ENCODE measurements at regions not wholly inside any gene's neighbourhood (a gene's known extent, or its start where the extent isn't known, plus 50 kb on each side); places are given as distances from the start of the nearest gene placed in this dataset.

DNA sequence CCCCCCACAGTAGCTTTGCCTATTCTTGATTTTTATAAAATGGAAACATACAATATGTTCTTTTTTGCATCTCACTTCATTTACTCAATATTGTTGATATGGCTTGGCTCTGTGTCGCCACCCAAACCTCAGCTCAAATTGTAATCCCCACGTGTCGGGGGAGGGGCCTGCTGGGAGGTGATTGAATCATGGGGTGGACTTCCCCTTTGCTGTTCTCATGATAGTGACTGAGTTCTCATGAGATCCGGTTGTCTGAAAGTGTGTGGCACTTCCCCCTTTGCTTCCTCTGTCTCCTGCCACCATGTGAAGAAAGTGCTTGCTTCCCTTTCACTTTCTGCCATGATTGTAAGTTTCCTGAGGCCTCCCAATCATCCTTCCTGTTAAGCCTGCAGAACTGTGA lies 431.3 kb downstream of the MN1 start:
- Histone ChIP-seq H3K79me2 (ENCODE audit: control insufficient read depth, insufficient read depth, low read length) (no peaks in the 10 kb centered on the region), H3K9ac (ENCODE audit: low read length) (no peak overlapping the region), H3K27me3 (replicated peaks in 1 of 4; ENCODE audit: control extremely low read depth in 1 of 4, control insufficient read depth in 3 of 4, insufficient read depth in 4 of 4, low read length in 3 of 4) (peaks cover 0 to 4% (median 0%) of the 10 kb centered on the region in 4 experiments), H3K4me2 (replicated peaks; ENCODE audit: low read depth, low read length, poor library complexity, severe bottlenecking) (no peak overlapping the region), H3K4me3 (ENCODE audit: control extremely low read depth in 1 of 5, extremely low read depth in 1 of 5, insufficient read depth in 1 of 5, low read depth in 2 of 5, low read length in 4 of 5) (no peak overlapping the region), H3K9me3 (ENCODE audit: control extremely low read depth in 1 of 3, control insufficient read depth in 2 of 3, insufficient read depth in 1 of 3, low read length in 2 of 3) (peaks cover 0 to 18% (median 1%) of the 10 kb centered on the region in 3 donors), H4K20me1 (ENCODE audit: control insufficient read depth, insufficient read depth, low read length, poor library complexity, severe bottlenecking) (no peaks in the 10 kb centered on the region), H3K36me3 (replicated peaks in 1 of 2; ENCODE audit: control extremely low read depth in 1 of 2, control insufficient read depth in 1 of 2, extremely low read depth in 1 of 2, insufficient read depth in 2 of 2, low read length in 1 of 2) (no peaks in the 10 kb centered on the region), H2AFZ (ENCODE audit: insufficient read depth, low read depth, low read length, poor library complexity, severe bottlenecking) (no peak overlapping the region), H3K4me1 (ENCODE audit: control insufficient read depth in 2 of 2, insufficient read depth in 2 of 2, low read length in 2 of 2) (no peaks in the 10 kb centered on the region), H3K27ac (ENCODE audit: low read length in 2 of 2) (no peak overlapping the region)
- no peak overlapping the region for H3K4me3 Mint-ChIP-seq
- DNase-seq (no peak), ATAC-seq (ENCODE audit: low read depth) (no peak)
- CTCF ChIA-PET, result no interaction called here
- TF ChIP-seq, protein P1, sequence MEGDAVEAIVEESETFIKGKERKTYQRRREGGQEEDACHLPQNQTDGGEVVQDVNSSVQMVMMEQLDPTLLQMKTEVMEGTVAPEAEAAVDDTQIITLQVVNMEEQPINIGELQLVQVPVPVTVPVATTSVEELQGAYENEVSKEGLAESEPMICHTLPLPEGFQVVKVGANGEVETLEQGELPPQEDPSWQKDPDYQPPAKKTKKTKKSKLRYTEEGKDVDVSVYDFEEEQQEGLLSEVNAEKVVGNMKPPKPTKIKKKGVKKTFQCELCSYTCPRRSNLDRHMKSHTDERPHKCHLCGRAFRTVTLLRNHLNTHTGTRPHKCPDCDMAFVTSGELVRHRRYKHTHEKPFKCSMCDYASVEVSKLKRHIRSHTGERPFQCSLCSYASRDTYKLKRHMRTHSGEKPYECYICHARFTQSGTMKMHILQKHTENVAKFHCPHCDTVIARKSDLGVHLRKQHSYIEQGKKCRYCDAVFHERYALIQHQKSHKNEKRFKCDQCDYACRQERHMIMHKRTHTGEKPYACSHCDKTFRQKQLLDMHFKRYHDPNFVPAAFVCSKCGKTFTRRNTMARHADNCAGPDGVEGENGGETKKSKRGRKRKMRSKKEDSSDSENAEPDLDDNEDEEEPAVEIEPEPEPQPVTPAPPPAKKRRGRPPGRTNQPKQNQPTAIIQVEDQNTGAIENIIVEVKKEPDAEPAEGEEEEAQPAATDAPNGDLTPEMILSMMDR (IDR thresholded peaks at IDR 0.05), result no peak
- TF ChIP-seq EZH2 (IDR thresholded peaks at IDR 0.05; ENCODE audit: borderline replicate concordance, insufficient read depth, low read depth, low read length, poor library complexity, severe bottlenecking), result no peak
- H3K9me3 Mint-ChIP-seq (ENCODE audit: insufficient read depth), result no peaks in the 10 kb centered on the region
- peaks cover 22% of the 10 kb centered on the region for H3K27me3 Mint-ChIP-seq
- WGBS (ENCODE audit: insufficient coverage), result no CpG with 5 or more reads among the region's 4 CpGs
- POLR2A ChIA-PET, result no interaction called here
- H3K27ac Mint-ChIP-seq, result no peak overlapping the region
- H3K4me1 Mint-ChIP-seq, result no peaks in the 10 kb centered on the region
- intact Hi-C loops (cut with micrococcal nuclease), result no loop called here

DNA sequence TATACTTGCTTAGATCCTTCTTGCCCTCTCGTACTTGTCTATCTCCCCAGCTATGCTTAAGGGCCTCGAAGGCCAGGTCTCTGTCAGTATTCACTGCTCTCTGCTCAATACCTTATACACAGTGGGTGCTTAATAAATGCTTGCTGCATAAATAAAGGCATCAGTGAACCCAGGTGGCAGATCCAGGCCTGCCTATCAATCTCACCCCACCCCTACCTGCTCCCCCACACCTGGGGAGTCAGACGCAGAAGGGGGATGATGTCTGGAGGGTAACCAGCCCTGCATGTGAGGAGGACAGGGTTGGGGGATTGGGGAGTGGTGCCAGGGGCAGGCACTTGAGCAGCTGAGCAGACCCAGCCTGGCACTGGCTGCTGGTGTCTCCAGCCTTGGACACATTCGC lies 430.6 kb downstream of the MN1 start:
- no peak overlapping the region for H3K9ac ChIP-seq (ENCODE audit: low read length)
- H3K4me1 Mint-ChIP-seq, result no peaks in the 10 kb centered on the region
- no peak overlapping the region for H3K4me3 ChIP-seq (ENCODE audit: control extremely low read depth in 1 of 5, extremely low read depth in 1 of 5, insufficient read depth in 1 of 5, low read depth in 2 of 5, low read length in 4 of 5)
- 100% methylated on average over 1 of the region's 4 CpGs for WGBS (ENCODE audit: insufficient coverage)
- H3K27me3 Mint-ChIP-seq, result peaks cover 28% of the 10 kb centered on the region
- DNase-seq, result no peak
- H3K79me2 ChIP-seq (ENCODE audit: control insufficient read depth, insufficient read depth, low read length), result no peaks in the 10 kb centered on the region
- intact Hi-C loops (cut with micrococcal nuclease), result no loop called here
- H3K4me3 Mint-ChIP-seq, result no peak overlapping the region
- ChIA-PET POLR2A (no interaction called here), CTCF (interaction anchor here (0.6 kb wide), 1 partner anchor 45 kb away, joined by 6 read pairs; no protein-coding TSS in a partner anchor)
- ATAC-seq (ENCODE audit: low read depth), result no peak
- no peak overlapping the region for H2AFZ ChIP-seq (ENCODE audit: insufficient read depth, low read depth, low read length, poor library complexity, severe bottlenecking)
- no peaks in the 10 kb centered on the region for H4K20me1 ChIP-seq (ENCODE audit: control insufficient read depth, insufficient read depth, low read length, poor library complexity, severe bottlenecking)
- TF ChIP-seq, protein P1 (IDR thresholded peaks at IDR 0.05), result no peak
- TF ChIP-seq EZH2 (IDR thresholded peaks at IDR 0.05; ENCODE audit: borderline replicate concordance, insufficient read depth, low read depth, low read length, poor library complexity, severe bottlenecking), result no peak
- H3K9me3 Mint-ChIP-seq (ENCODE audit: insufficient read depth), result peaks cover 6% of the 10 kb centered on the region
- no peak overlapping the region for H3K27ac Mint-ChIP-seq
- H3K36me3 ChIP-seq (replicated peaks in 1 of 2; ENCODE audit: control extremely low read depth in 1 of 2, control insufficient read depth in 1 of 2, extremely low read depth in 1 of 2, insufficient read depth in 2 of 2, low read length in 1 of 2), result no peaks in the 10 kb centered on the region
- H3K4me1 ChIP-seq (ENCODE audit: control insufficient read depth in 2 of 2, insufficient read depth in 2 of 2, low read length in 2 of 2), result no peaks in the 10 kb centered on the region
- peaks cover 0 to 4% (median 0%) of the 10 kb centered on the region in 4 experiments for H3K27me3 ChIP-seq (replicated peaks in 1 of 4; ENCODE audit: control extremely low read depth in 1 of 4, control insufficient read depth in 3 of 4, insufficient read depth in 4 of 4, low read length in 3 of 4)
- H3K4me2 ChIP-seq (replicated peaks; ENCODE audit: low read depth, low read length, poor library complexity, severe bottlenecking), result no peak overlapping the region
- H3K9me3 ChIP-seq (ENCODE audit: control extremely low read depth in 1 of 3, control insufficient read depth in 2 of 3, insufficient read depth in 1 of 3, low read length in 2 of 3), result peaks cover 0 to 18% (median 1%) of the 10 kb centered on the region in 3 donors
- no peak overlapping the region for H3K27ac ChIP-seq (ENCODE audit: low read length in 2 of 2)
